PC-3 (cell line): ENCODE measurements at regions not wholly inside any gene's neighbourhood (a gene's known extent, or its start where the extent isn't known, plus 50 kb on each side); places are given as distances from the start of the nearest gene placed in this dataset.

Experiments
- ATAC-seq: fragments of 200-7000 bp; cut with Tn5 transposase; 2 replicates; pipeline ENCODE4 v1.9.1; 2020; ENCODE audit warnings: mild to moderate bottlenecking, moderate library complexity
- BruUV-seq: library from RNA; stranded (reverse); fragments of 400-500 nt; replicated peaks from 2 replicates; lab custom pipeline; 2021; lab: Mats Ljungman, UMichigan
- CTCF ChIA-PET: fragments of 300-600 bp; sonication (Branson Sonifier 250); formaldehyde crosslinking; loops from one replicate; lab custom pipeline; 2022; ENCODE audit warnings: antibody characterized with exemption; lab: Charles Lee
- POLR2A ChIA-PET: fragments of 300-600 bp; sonication (Branson Sonifier 250); formaldehyde crosslinking; loops from one replicate; lab custom pipeline; 2022; ENCODE audit warnings: antibody characterized with exemption; ENCODE audit not compliant: unreplicated experiment; lab: Charles Lee
- DNase-seq: peaks from one replicate; pipeline ENCODE4 v3.0.0-alpha.2; 2015
- H2AFZ ChIP-seq: fragments of 300-600 bp; sonication (generic); 2 replicates; pipeline ENCODE4 v1.6.0; 2016; ENCODE audit warnings: antibody characterized with exemption, low read length
- H3F3A ChIP-seq: fragments of 300-600 bp; sonication (generic); one replicate; pipeline ENCODE4 v1.6.0; 2017; ENCODE audit warnings: antibody characterized with exemption, low read length, control low read depth, mild to moderate bottlenecking; ENCODE audit not compliant: unreplicated experiment
- H3K27ac ChIP-seq: fragments of 300-600 bp; sonication (generic); 2 replicates; pipeline ENCODE4 v1.5.1; 2016; ENCODE audit warnings: mild to moderate bottlenecking, low read length
- H3K27me3 ChIP-seq: fragments of 300-600 bp; sonication (generic); 2 replicates; pipeline ENCODE4 v1.6.1; 2016; ENCODE audit warnings: low read length, mixed read lengths
- H3K36me3 ChIP-seq: fragments of 300-600 bp; sonication (generic); 2 replicates; pipeline ENCODE4 v1.6.1; 2016; ENCODE audit warnings: low read depth, mixed run types, low read length, mixed read lengths
- H3K4me1 ChIP-seq: fragments of 300-600 bp; sonication (generic); 2 replicates; pipeline ENCODE4 v1.5.1; 2016; ENCODE audit warnings: low read length; ENCODE audit not compliant: insufficient read depth
- H3K4me2 ChIP-seq: fragments of 300-600 bp; sonication (generic); 2 replicates; pipeline ENCODE4 v1.6.0; 2016; ENCODE audit warnings: low read length
- H3K4me3 ChIP-seq: fragments of 300-600 bp; sonication (generic); 2 replicates; pipeline ENCODE4 v1.5.1; 2016; ENCODE audit warnings: mild to moderate bottlenecking, low read length, mixed read lengths
- H3K79me2 ChIP-seq: fragments of 300-600 bp; sonication (generic); 2 replicates; pipeline ENCODE4 v1.6.1; 2017; ENCODE audit warnings: low read length, mixed read lengths
- H3K9ac ChIP-seq: fragments of 300-600 bp; sonication (generic); 2 replicates; pipeline ENCODE4 v1.6.0; 2016; ENCODE audit warnings: mild to moderate bottlenecking, low read length
- H3K9me2 ChIP-seq: fragments of 300-600 bp; sonication (generic); replicated peaks from 2 replicates; pipeline ENCODE4 v1.6.1; 2016; ENCODE audit warnings: mixed run types, low read length, mixed read lengths
- H3K9me3 ChIP-seq: fragments of 300-600 bp; sonication (generic); 2 replicates; pipeline ENCODE4 v1.6.1; 2016; ENCODE audit warnings: low read length, mixed read lengths
- H4K20me1 ChIP-seq: fragments of 300-600 bp; sonication (generic); 2 replicates; pipeline ENCODE4 v1.6.1; 2016; ENCODE audit warnings: low read length, mixed read lengths
- CTCF ChIP-seq: fragments of 300-600 bp; sonication (generic); conservative IDR thresholded peaks from 2 replicates; pipeline ENCODE4 v1.5.1; 2017; ENCODE audit warnings: antibody characterized with exemption, low read depth, mild to moderate bottlenecking, low read length
- EZH2 ChIP-seq: fragments of 300-600 bp; sonication (generic); IDR thresholded peaks from one replicate; pipeline ENCODE4 v1.6.1; 2017; ENCODE audit warnings: antibody characterized with exemption, mild to moderate bottlenecking, low read length; ENCODE audit not compliant: unreplicated experiment
- EZH2phosphoT487 ChIP-seq: fragments of 300-600 bp; sonication (generic); IDR thresholded peaks from 2 replicates; pipeline ENCODE4 v1.6.1; 2018; ENCODE audit warnings: mild to moderate bottlenecking, antibody characterized with exemption, low read length, borderline replicate concordance
- intact Hi-C: fragments of 100-400 bp; cut with micrococcal nuclease; formaldehyde crosslinking; loops from 2 replicates; pipeline ENCODE4 v1.9.0; 2023

GRCh38 chr3:99250272-99250671, 348.8 kb upstream of the DCBLD2 start:
- no peaks in the 10 kb centered on the region for H3K79me2 ChIP-seq
- no peak for TF ChIP-seq EZH2phosphoT487
- TF ChIP-seq EZH2, result no peak
- no peak overlapping the region for H3K4me3 ChIP-seq
- no peaks in the 10 kb centered on the region for H3K9me3 ChIP-seq
- H3K27me3 ChIP-seq, result no peaks in the 10 kb centered on the region
- no peak overlapping the region for H3K9ac ChIP-seq
- no peaks in the 10 kb centered on the region for H4K20me1 ChIP-seq
- H3K27ac ChIP-seq, result no peak overlapping the region
- intact Hi-C loops, result loop anchor here (2.0 to 5.0 kb wide), 2 partner anchors 81 to 387 kb away; partner anchors contain the start of gene COL8A1
- ATAC-seq (peak; percentile 68), DNase-seq (peak; percentile 75)
- H2AFZ ChIP-seq, result no peak overlapping the region
- peak overlapping the region; percentile 54 for H3K4me2 ChIP-seq
- H3K36me3 ChIP-seq, result no peaks in the 10 kb centered on the region
- CTCF ChIA-PET, result no interaction called here
- H3K9me2 ChIP-seq, result no peaks in the 10 kb centered on the region
- POLR2A ChIA-PET, result no interaction called here
- H3F3A ChIP-seq, result no peaks in the 10 kb centered on the region
- no TSS peak for BruUV-seq
- peaks cover 54% of the 10 kb centered on the region for H3K4me1 ChIP-seq

GRCh38 chr3:99249627-99250026, 348.1 kb upstream of the DCBLD2 start:
- CTCF ChIA-PET, result no interaction called here
- no peak for ATAC-seq

GRCh38 chr3:99248913-99249312, 347.4 kb upstream of the DCBLD2 start:
- CTCF ChIA-PET, result interaction anchor here (0.5 kb wide), 1 partner anchor 251 kb away, joined by 3 read pairs; no protein-coding TSS in a partner anchor
- DNase-seq, result peak; percentile 21
- no peaks in the 10 kb centered on the region for H3K79me2 ChIP-seq
- H4K20me1 ChIP-seq, result no peaks in the 10 kb centered on the region
- H2AFZ ChIP-seq, result no peak overlapping the region
- TF ChIP-seq EZH2phosphoT487, result no peak
- no peak for TF ChIP-seq EZH2
- no peak for TF ChIP-seq CTCF
- peaks cover 54% of the 10 kb centered on the region for H3K4me1 ChIP-seq
- peak overlapping the region; percentile 32; the same call in 1 of the 2 replicates for H3K4me2 ChIP-seq
- H3K27ac ChIP-seq, result no peak overlapping the region
- ATAC-seq, result no peak
- H3K9ac ChIP-seq, result no peak overlapping the region
- no peaks in the 10 kb centered on the region for H3K36me3 ChIP-seq
- POLR2A ChIA-PET, result interaction anchor here (0.6 kb wide), 1 partner anchor 525 kb away, joined by 7 read pairs; no protein-coding TSS in a partner anchor
- no peak overlapping the region for H3K4me3 ChIP-seq
- BruUV-seq, result no TSS peak
- no peaks in the 10 kb centered on the region for H3K27me3 ChIP-seq
- intact Hi-C loops, result loop anchor here (5.0 to 10.0 kb wide), 4 partner anchors 148 to 496 kb away; no protein-coding TSS in a partner anchor
- no peaks in the 10 kb centered on the region for H3K9me3 ChIP-seq
- H3K9me2 ChIP-seq, result no peaks in the 10 kb centered on the region
- no peaks in the 10 kb centered on the region for H3F3A ChIP-seq

More at GRCh38 chr3:99249627-99250026, 348.1 kb upstream of the DCBLD2 start:
- no peak for DNase-seq
- POLR2A ChIA-PET, result no interaction called here
- H3K4me3 ChIP-seq, result no peak overlapping the region
- H3K9me3 ChIP-seq, result no peaks in the 10 kb centered on the region
- no peak overlapping the region for H3K9ac ChIP-seq
- 0 out of 2 replicates have a peak overlapping the region, but pooled peaks have one; percentile 54 for H3K4me2 ChIP-seq
- H3K9me2 ChIP-seq, result no peaks in the 10 kb centered on the region
- no peak overlapping the region for H3K27ac ChIP-seq
- TF ChIP-seq CTCF (no peak), EZH2phosphoT487 (no peak), EZH2 (no peak)
- H3K27me3 ChIP-seq, result no peaks in the 10 kb centered on the region
- no peaks in the 10 kb centered on the region for H3K79me2 ChIP-seq
- peaks cover 54% of the 10 kb centered on the region for H3K4me1 ChIP-seq
- no peak overlapping the region for H2AFZ ChIP-seq
- no peaks in the 10 kb centered on the region for H4K20me1 ChIP-seq
- no peaks in the 10 kb centered on the region for H3K36me3 ChIP-seq
- intact Hi-C loops, result loop anchor here (2.0 to 10.0 kb wide), 6 partner anchors 81 to 495 kb away; partner anchors contain the start of gene COL8A1
- H3F3A ChIP-seq, result no peaks in the 10 kb centered on the region
- BruUV-seq, result no TSS peak
